CD4-positive, CD25-positive, alpha-beta regulatory T cell (primary cell): ENCODE measurements at regions not wholly inside any gene's neighbourhood (a gene's known extent, or its start where the extent isn't known, plus 50 kb on each side); places are given as distances from the start of the nearest gene placed in this dataset.

Experiments
- ATAC-seq, 2 donors: fragments of 150-1000 bp; cut with Tn5 transposase; one replicate each; pipeline ENCODE4 v1.10.0; 2021; ENCODE audit warnings: low read depth in 2 of 2, moderate number of reproducible peaks in 2 of 2, moderate library complexity in 1 of 2
- DNase-seq, 3 donors: peaks; one replicate each; pipeline versions ENCODE4 v3.0.0 to v3.0.0-alpha.2; 2012 to 2022; ENCODE audit warnings: mixed read lengths in 1 of 3
- H3K27ac ChIP-seq: one replicate; pipeline ENCODE4 v1.7.0; 2013; ENCODE audit warnings: mild to moderate bottlenecking, low read length; ENCODE audit not compliant: insufficient read depth, poor library complexity, severe bottlenecking
- H3K27me3 ChIP-seq: one replicate; pipeline ENCODE4 v1.7.0; 2013; ENCODE audit warnings: low read length; ENCODE audit not compliant: control insufficient read depth, insufficient read depth
- H3K36me3 ChIP-seq: one replicate; pipeline ENCODE4 v1.7.0; 2013; ENCODE audit warnings: mild to moderate bottlenecking, low read length, moderate library complexity; ENCODE audit not compliant: control insufficient read depth, insufficient read depth
- H3K4me1 ChIP-seq: 2 replicates; pipeline ENCODE4 v1.7.0; 2013; ENCODE audit warnings: mild to moderate bottlenecking, low read length; ENCODE audit not compliant: insufficient read depth, control insufficient read depth, poor library complexity, severe bottlenecking
- H3K4me3 ChIP-seq: one replicate; pipeline ENCODE4 v1.7.0; 2013; ENCODE audit warnings: low read depth, mild to moderate bottlenecking, low read length, moderate library complexity
- H3K9me3 ChIP-seq, 2 experiments: 1 replicate in 1 of 2; 2 replicates in 1 of 2; pipeline ENCODE4 v1.7.0; 2013; ENCODE audit warnings: low read length in 2 of 2, mild to moderate bottlenecking in 1 of 2, moderate library complexity in 1 of 2; ENCODE audit not compliant: control insufficient read depth in 2 of 2
- H3K27ac Mint-ChIP-seq, 3 donors: one replicate each; pipeline ENCODE4 v1.8.0; 2020 to 2022; ENCODE audit warnings: mild to moderate bottlenecking in 3 of 3, mixed read lengths in 3 of 3, moderate library complexity in 2 of 3
- H3K27me3 Mint-ChIP-seq: one replicate; pipeline ENCODE4 v1.8.0; 2022; ENCODE audit warnings: mild to moderate bottlenecking, mixed read lengths
- H3K36me3 Mint-ChIP-seq: one replicate; pipeline ENCODE4 v1.8.0; 2020; ENCODE audit warnings: mixed read lengths
- H3K4me1 Mint-ChIP-seq, 4 donors: one replicate each; pipeline ENCODE4 v1.8.0; 2020 to 2022; ENCODE audit warnings: mixed read lengths in 4 of 4, mild to moderate bottlenecking in 1 of 4
- H3K4me3 Mint-ChIP-seq, 4 donors: one replicate each; pipeline ENCODE4 v1.8.0; 2020 to 2022; ENCODE audit warnings: mild to moderate bottlenecking in 4 of 4, mixed read lengths in 4 of 4, moderate library complexity in 3 of 4
- H3K9me3 Mint-ChIP-seq, 7 donors: one replicate each; pipeline ENCODE4 v1.8.0; 2020 to 2022; ENCODE audit warnings: mixed read lengths in 7 of 7, mild to moderate bottlenecking in 3 of 7, moderate library complexity in 2 of 7

DNA sequence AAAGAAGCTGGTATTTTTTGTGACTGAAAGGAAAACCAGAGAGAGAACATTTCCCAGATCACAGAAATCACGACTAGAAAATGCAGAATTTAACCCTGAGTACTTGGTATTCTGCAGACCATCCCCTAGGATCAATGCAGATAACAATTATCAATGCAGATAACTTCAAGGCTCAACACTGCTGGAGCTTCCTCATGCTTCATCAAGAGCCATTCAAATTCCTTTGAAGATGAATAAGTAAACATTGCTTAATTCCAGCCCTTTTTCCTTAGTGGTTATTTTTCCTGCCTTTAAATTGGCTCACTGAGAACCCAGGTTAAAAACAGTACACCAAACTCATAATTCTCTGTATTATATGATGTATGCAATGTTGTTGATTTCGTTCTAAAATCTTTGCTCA, 370.1 kb upstream of the TLE4 start:
- H3K27ac ChIP-seq: no peak overlapping the region
- no peak overlapping the region for H3K27ac Mint-ChIP-seq
- no peaks in the 10 kb centered on the region for H3K4me1 Mint-ChIP-seq
- no peaks in the 10 kb centered on the region for H3K27me3 ChIP-seq
- no peaks in the 10 kb centered on the region for H3K36me3 ChIP-seq
- H3K4me3 Mint-ChIP-seq: no peak overlapping the region
- no peaks in the 10 kb centered on the region for H3K27me3 Mint-ChIP-seq
- no peaks in the 10 kb centered on the region for H3K9me3 ChIP-seq
- no peak overlapping the region for H3K4me3 ChIP-seq
- H3K4me1 ChIP-seq: no peaks in the 10 kb centered on the region
- H3K9me3 Mint-ChIP-seq: peaks cover 0 to 3% (median 0%) of the 10 kb centered on the region in 7 donors
- DNase-seq: no peak
- no peak for ATAC-seq
- no peaks in the 10 kb centered on the region for H3K36me3 Mint-ChIP-seq

DNA sequence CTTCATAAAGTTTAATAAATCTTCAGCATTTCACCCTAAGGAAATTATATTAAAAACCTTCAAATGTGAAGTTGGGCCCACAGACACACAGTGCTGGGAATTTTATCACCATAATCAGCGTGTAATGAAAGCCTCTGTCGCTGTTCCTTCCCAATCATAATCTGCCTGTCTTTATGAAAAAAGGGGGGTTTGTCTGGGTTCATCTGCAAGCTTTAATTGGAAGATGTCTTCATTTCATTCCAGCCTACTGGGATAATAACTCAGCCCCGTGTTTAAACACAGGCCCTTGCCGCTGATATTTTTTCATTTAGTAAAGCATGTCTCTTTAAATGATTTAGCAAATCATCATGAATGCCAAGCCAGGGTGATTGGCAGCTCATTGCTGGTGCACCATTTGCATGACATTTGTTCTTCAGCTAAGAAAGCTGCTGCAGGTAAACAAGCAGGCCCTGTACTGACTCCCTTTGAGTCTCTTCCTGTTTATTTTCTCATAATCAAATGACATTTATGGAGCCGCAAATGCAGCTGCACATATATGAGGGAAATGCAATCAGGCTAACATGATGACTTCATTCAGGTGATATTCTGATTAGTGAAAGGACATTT, 362.9 kb upstream of the TLE4 start:
- DNase-seq: no peak
- no peaks in the 10 kb centered on the region for H3K4me1 Mint-ChIP-seq
- H3K27ac ChIP-seq: no peak overlapping the region
- no peak for ATAC-seq
- H3K4me3 ChIP-seq: no peak overlapping the region
- no peaks in the 10 kb centered on the region for H3K9me3 ChIP-seq
- H3K27me3 Mint-ChIP-seq: no peaks in the 10 kb centered on the region
- H3K4me1 ChIP-seq: no peaks in the 10 kb centered on the region
- no peak overlapping the region for H3K4me3 Mint-ChIP-seq
- H3K36me3 Mint-ChIP-seq: no peaks in the 10 kb centered on the region
- H3K9me3 Mint-ChIP-seq: peaks cover 0 to 2% (median 0%) of the 10 kb centered on the region in 7 donors
- no peaks in the 10 kb centered on the region for H3K27me3 ChIP-seq
- H3K27ac Mint-ChIP-seq: no peak overlapping the region
- no peaks in the 10 kb centered on the region for H3K36me3 ChIP-seq

DNA sequence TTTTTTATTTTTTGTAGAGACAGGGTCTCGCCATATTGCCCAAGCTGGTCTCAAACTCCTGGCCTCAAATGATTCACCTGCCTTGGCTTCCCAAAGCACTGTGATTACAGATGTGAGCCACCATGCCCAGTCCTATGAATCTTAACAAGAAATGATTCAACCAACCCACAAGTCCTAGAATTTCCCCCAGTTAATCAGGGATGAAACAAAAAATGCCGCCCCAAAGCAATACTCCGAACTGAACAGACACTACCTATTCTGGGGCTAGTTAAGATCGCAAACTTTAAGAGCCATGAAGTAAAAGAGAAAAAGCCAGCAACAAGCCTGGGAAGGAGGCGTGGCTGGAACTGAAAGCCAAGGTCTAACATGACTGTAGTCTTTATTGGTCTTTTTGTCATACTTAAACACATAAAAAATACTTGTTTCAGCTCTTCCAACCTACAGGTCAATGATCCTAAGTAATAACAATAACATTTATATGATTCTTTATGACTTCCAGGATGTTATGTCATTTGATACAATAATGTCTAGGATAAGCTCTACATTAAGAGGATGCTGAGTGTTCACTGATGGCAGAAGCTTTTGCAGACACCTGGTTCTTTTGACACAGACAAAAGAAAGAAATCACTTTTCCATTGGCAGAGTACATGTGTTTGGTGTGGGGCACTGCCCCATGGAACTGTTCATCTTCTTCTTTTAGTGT, 361.1 kb upstream of the TLE4 start:
- no peak overlapping the region for H3K4me3 Mint-ChIP-seq
- Histone ChIP-seq H3K9me3 (no peaks in the 10 kb centered on the region), H3K27me3 (no peaks in the 10 kb centered on the region), H3K4me1 (no peaks in the 10 kb centered on the region), H3K4me3 (no peak overlapping the region), H3K36me3 (no peaks in the 10 kb centered on the region), H3K27ac (no peak overlapping the region)
- ATAC-seq (no peak), DNase-seq (no peak)
- no peaks in the 10 kb centered on the region for H3K36me3 Mint-ChIP-seq
- H3K4me1 Mint-ChIP-seq: no peaks in the 10 kb centered on the region
- no peaks in the 10 kb centered on the region for H3K27me3 Mint-ChIP-seq
- H3K9me3 Mint-ChIP-seq: peaks cover 0 to 2% (median 0%) of the 10 kb centered on the region in 7 donors
- H3K27ac Mint-ChIP-seq: no peak overlapping the region

DNA sequence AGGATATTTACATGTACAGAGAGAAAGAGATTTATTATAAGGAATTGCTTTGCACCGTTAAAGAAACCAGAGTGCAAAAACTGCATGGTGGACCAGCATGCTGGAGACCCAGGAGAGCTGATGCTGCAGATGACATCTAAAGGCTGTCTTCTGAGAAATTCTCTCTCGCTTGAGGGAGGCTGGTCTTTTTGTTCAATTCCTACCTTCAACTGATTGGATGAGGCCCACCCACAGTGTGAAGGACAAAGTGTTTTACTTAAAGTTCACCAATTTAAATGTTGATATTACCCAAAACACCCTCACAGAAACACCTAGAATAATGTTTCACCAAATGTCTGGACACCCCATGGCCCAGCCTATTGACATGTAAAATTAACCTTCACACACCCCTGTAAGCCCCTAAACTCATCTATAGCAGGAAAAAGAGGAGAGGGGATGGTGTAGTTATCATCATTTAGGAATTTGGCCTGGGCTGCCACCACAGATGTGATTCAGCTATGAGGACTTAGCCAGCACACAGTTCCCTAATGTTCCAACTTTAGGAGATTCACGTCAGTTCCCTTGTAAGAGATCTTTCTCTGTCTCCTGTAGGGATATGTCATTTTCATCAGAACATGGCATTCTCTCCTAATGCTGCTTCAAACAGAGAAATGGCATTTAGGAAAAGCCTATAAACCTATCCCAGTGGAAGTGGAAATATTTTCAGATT, 358.2 kb upstream of the TLE4 start:
- Histone ChIP-seq H3K36me3 (no peaks in the 10 kb centered on the region), H3K9me3 (no peaks in the 10 kb centered on the region), H3K4me3 (no peak overlapping the region), H3K27ac (no peak overlapping the region), H3K4me1 (no peaks in the 10 kb centered on the region), H3K27me3 (no peaks in the 10 kb centered on the region)
- Mint-ChIP-seq H3K4me1 (no peaks in the 10 kb centered on the region), H3K36me3 (no peaks in the 10 kb centered on the region), H3K4me3 (no peak overlapping the region), H3K27ac (no peak overlapping the region), H3K9me3 (no peaks in the 10 kb centered on the region), H3K27me3 (no peaks in the 10 kb centered on the region)
- DNase-seq: no peak
- no peak for ATAC-seq

DNA sequence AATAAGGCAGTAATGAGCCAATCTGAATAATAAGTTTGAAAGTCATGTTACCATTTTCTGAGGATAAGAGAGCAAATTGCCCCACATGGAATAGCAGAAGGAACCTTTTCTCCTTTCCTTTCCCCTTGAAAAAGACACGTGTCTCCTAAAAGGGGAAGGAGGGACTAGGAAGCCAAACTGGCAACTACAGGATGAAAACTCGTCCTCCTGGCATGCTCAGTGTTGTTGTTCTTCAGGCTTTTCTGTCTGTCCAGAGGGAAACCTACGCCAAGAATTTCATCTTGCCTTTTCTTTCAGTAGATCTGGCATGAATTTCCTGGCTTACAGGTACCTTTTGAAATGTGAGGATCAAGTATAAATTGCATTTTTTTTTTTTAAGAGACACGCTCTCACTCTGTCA, 355.9 kb upstream of the TLE4 start:
- H3K4me1 ChIP-seq: no peaks in the 10 kb centered on the region
- Mint-ChIP-seq H3K4me3 (no peak overlapping the region), H3K36me3 (no peaks in the 10 kb centered on the region), H3K4me1 (no peaks in the 10 kb centered on the region), H3K27me3 (no peaks in the 10 kb centered on the region), H3K9me3 (peaks cover 0 to 5% (median 2%) of the 10 kb centered on the region in 7 donors), H3K27ac (no peak overlapping the region)
- no peak for ATAC-seq
- H3K36me3 ChIP-seq: no peaks in the 10 kb centered on the region
- no peaks in the 10 kb centered on the region for H3K27me3 ChIP-seq
- DNase-seq: no peak
- H3K4me3 ChIP-seq: no peak overlapping the region
- no peak overlapping the region for H3K27ac ChIP-seq
- no peaks in the 10 kb centered on the region for H3K9me3 ChIP-seq

DNA sequence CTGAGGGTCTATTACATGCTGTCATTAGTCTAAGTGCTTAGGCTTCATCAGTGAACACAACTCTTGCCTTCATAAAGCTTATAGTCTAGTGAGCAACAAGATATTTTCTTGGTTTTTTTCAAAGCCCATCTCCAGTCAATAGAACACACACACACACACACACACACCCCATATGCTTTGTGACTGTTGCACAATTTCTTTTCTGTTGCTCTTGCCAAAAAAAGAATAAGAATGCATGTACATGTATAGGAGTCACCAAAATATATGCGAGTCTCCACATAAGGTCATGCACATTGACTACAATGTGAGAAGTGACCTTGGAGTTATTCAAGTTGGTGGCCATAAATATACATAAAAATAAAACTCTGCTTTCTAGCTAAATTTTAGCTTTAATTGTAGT, 351.5 kb upstream of the TLE4 start:
- peaks cover 0 to 5% (median 2%) of the 10 kb centered on the region in 7 donors for H3K9me3 Mint-ChIP-seq
- Histone ChIP-seq H3K27me3 (no peaks in the 10 kb centered on the region), H3K27ac (no peak overlapping the region), H3K36me3 (no peaks in the 10 kb centered on the region), H3K4me3 (no peak overlapping the region), H3K4me1 (no peaks in the 10 kb centered on the region), H3K9me3 (no peaks in the 10 kb centered on the region)
- ATAC-seq (no peak), DNase-seq (no peak)
- no peaks in the 10 kb centered on the region for H3K27me3 Mint-ChIP-seq
- H3K36me3 Mint-ChIP-seq: no peaks in the 10 kb centered on the region
- no peak overlapping the region for H3K27ac Mint-ChIP-seq
- H3K4me1 Mint-ChIP-seq: no peaks in the 10 kb centered on the region
- H3K4me3 Mint-ChIP-seq: no peak overlapping the region

DNA sequence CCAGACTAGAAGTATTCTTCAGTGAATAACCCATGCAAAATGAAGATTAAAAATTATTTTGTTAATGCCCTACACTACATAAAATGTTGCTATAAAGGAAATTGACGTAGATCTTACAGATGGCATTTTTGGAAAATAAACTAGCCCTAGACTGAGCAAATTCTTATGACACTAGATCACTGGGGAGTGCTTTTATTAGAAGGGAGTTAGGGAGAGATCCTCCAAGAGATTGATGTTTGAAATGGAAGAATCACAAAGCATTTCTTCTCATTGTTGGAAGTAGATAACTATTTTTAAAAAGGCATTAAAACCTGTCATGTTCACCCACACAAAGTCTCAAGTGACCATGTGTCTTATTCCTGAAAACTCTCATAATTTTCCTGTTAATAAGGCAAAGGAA, 351.1 kb upstream of the TLE4 start:
- H3K9me3 Mint-ChIP-seq: peaks cover 0 to 5% (median 2%) of the 10 kb centered on the region in 7 donors
- H3K27me3 Mint-ChIP-seq: no peaks in the 10 kb centered on the region
- ATAC-seq: no peak
- H3K4me3 Mint-ChIP-seq: no peak overlapping the region
- no peaks in the 10 kb centered on the region for H3K27me3 ChIP-seq
- no peaks in the 10 kb centered on the region for H3K4me1 Mint-ChIP-seq
- H3K4me1 ChIP-seq: no peaks in the 10 kb centered on the region
- H3K4me3 ChIP-seq: no peak overlapping the region
- H3K27ac ChIP-seq: no peak overlapping the region
- no peak overlapping the region for H3K27ac Mint-ChIP-seq
- no peak for DNase-seq
- H3K36me3 Mint-ChIP-seq: no peaks in the 10 kb centered on the region
- no peaks in the 10 kb centered on the region for H3K9me3 ChIP-seq
- H3K36me3 ChIP-seq: no peaks in the 10 kb centered on the region
